GM10248 (cell line): ENCODE measurements at regions not wholly inside any gene's neighbourhood (a gene's known extent, or its start where the extent isn't known, plus 50 kb on each side); places are given as distances from the start of the nearest gene placed in this dataset.

Experiments used
- CTCF ChIA-PET: fragments of 300-600 bp; sonication (Branson Sonifier 250); formaldehyde crosslinking; extraction: SDS; loops from one replicate; lab custom pipeline; 2021; ENCODE audit warnings: antibody characterized with exemption; lab: Yijun Ruan, JAX
- POLR2A ChIA-PET: fragments of 350-650 bp; sonication (Branson Sonifier 250); formaldehyde crosslinking; extraction: SDS; loops from one replicate; lab custom pipeline; 2020; ENCODE audit warnings: antibody characterized with exemption; lab: Yijun Ruan, JAX
- DNase-seq: peaks from one replicate; pipeline ENCODE4 v3.0.0; 2012; ENCODE audit errors: extremely low spot score
- TF ChIP-seq, protein P1 (sequence below): IDR thresholded peaks from 2 replicates; pipeline ENCODE4 v1.5.1; 2012; ENCODE audit warnings: mild to moderate bottlenecking, low read depth; ENCODE audit errors: extremely low read depth, missing control alignments, control extremely low read depth

DNA sequence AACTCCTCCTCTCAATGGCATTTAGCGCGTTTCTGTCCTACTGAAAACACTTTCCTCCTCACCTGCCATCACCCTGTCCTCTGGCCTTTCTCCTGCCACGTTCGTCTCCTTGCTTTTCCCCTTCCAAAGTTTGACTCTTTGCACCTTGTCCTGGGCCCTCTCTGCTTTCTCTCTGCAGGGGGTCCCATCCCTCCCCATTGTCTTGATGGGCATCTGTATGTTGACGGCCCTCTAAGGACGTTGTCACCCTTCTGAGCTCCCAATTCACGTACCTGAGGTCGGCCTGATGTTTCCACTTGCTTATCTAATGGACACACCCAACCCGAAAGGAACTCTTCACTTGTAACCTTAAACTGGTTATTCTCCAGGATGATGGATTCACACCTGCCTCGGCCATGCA lies 170.4 kb downstream of the WSCD1 start:
- ChIA-PET CTCF (no interaction called here), POLR2A (no interaction called here)
- DNase-seq = no peak
- TF ChIP-seq, protein P1, sequence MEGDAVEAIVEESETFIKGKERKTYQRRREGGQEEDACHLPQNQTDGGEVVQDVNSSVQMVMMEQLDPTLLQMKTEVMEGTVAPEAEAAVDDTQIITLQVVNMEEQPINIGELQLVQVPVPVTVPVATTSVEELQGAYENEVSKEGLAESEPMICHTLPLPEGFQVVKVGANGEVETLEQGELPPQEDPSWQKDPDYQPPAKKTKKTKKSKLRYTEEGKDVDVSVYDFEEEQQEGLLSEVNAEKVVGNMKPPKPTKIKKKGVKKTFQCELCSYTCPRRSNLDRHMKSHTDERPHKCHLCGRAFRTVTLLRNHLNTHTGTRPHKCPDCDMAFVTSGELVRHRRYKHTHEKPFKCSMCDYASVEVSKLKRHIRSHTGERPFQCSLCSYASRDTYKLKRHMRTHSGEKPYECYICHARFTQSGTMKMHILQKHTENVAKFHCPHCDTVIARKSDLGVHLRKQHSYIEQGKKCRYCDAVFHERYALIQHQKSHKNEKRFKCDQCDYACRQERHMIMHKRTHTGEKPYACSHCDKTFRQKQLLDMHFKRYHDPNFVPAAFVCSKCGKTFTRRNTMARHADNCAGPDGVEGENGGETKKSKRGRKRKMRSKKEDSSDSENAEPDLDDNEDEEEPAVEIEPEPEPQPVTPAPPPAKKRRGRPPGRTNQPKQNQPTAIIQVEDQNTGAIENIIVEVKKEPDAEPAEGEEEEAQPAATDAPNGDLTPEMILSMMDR = no peak

DNA sequence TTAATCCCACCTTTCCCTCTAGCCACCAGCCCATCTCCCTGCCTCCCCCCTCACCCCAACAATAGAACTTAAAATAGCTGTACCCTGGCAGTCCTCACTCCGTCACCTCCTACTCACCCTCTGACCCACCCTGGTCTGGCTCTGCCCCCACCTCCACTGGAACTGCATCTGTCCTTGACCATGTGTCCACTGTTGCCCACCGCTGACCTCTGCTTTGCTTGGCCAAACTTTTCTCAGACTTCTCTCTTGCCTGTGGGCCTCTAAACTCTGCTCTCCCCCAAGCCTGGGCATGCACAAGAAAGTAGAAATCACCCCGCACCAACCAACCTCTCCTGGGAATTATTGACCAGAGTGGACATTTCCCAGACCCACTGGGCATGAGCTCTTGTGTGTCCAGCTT lies 169.8 kb downstream of the WSCD1 start:
- TF ChIP-seq, protein P1 = no peak

DNA sequence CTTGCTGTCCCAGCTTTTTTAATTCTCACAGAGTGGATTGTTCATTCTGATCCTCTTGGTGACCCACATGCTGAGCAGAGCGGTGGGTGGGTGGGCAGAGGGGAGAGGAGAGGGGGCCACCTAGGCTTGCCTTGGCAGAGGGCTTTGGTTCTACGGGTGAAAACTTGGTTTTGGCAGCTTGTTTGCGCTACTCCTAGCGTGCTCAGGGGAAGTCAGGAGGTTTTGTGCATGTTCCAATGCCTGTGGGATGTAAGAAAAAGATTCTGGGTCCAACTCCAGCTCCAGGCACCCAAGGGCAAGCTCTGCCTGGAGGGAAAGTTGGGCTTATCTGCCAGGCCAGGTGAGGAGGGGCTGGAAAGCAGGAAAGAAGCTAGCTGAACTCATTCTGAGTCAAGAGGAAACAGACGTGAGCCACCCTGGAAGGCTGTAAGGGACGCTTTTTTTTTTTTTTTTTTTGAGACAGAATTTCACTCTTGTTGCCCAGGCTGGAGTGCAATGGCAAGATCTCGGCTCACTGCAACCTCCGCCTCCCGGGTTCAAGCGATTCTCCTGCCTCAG lies 169.1 kb downstream of the WSCD1 start:
- ChIA-PET CTCF (interaction anchor here (0.8 kb wide), 1 partner anchor 20 kb away, joined by 3 read pairs; no protein-coding TSS in a partner anchor), POLR2A (no interaction called here)
- DNase-seq = no peak
- TF ChIP-seq, protein P1 = no peak

More for the DNA sequence above, 169.8 kb downstream of the WSCD1 start:
- ChIA-PET CTCF (no interaction called here), POLR2A (no interaction called here)
- no peak for DNase-seq

DNA sequence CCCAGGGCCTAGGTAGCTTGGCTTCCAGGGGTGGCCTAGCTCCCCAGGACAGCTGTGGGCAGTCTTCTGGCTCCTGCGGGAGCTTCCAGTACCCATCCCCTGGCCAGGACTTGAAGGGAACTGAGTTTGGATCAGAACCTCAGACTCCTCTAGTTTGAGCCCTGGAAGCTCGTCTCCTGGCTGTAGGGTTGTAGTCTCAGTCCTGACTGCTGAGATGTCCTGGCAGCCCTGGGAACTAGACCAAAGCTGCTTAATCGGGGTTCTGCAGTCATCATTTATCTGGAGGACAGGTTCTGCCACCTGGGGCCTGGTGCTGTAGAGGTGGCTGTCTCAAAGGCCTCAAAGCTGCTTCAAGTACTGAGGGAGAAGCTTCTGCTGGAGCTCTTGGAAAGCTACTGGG lies 163.7 kb downstream of the WSCD1 start:
- no peak for DNase-seq
- CTCF ChIA-PET = no interaction called here
- TF ChIP-seq, protein P1 = no peak
- POLR2A ChIA-PET = no interaction called here

DNA sequence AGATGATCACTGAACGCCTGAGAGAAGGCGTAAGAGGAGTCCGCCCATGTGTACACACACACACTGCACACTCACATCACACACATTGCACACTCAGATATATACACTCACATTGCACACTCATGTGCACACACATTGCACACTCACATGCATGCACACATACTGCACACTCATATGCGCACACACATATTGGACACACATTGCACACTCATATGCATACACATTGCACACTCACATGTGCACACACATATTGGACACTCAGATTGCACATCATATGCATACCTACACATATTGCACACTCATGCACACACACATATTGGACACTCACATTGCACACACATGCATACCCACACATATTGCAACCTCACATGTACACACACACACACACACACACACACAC lies 163.2 kb downstream of the WSCD1 start:
- POLR2A ChIA-PET = no interaction called here
- TF ChIP-seq, protein P1 = no peak
- DNase-seq = no peak
- CTCF ChIA-PET = no interaction called here

DNA sequence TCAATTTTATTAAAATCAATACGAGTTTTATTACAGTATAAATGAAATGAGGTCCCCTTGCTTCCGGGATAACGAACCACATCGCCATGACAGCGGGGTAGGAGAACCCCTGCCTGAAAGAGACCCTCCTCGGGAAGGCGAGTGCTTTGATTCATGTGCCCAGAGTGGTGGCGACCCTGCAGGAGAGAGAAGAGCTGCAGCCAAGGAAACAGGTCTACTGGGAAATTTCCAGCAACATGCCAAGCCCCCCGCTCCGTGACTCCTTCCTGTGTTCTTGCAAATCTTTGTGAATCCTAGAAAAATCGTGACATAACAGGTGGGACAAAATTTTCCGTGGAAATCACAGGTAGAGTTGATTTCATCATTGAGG lies 162.5 kb downstream of the WSCD1 start:
- ChIA-PET POLR2A (no interaction called here), CTCF (no interaction called here)
- no peak for DNase-seq
- TF ChIP-seq, protein P1 = no peak
